ENCODE measurements at regions not wholly inside any gene's neighbourhood (a gene's known extent, or its start where the extent isn't known, plus 50 kb on each side); places are given as distances from the start of the nearest gene placed in this dataset.
"Not testable (repeated sequence)": the region's sequence is repeated elsewhere in the genome, so short reads cannot be mapped to it uniquely, and the experiment has no call there.

GRCh38 chr11:126149759-126150625, 61.5 kb downstream of the RPUSD4 start:
- Histone ChIP-seq H3K4me1 (ENCODE audit: control insufficient read depth in 1 of 2, insufficient read depth in 2 of 2, low read length in 2 of 2) (peaks cover 32% of the 10 kb centered on the region in 2 donors), H3K27ac (ENCODE audit: low read depth, low read length) (no peak overlapping the region), H3K9ac (ENCODE audit: low read depth in 1 of 2, low read length in 2 of 2) (no peak overlapping the region), H3K9me3 (ENCODE audit: control insufficient read depth in 1 of 2, low read length in 2 of 2) (no peaks in the 10 kb centered on the region), H3K4me3 (ENCODE audit: low read depth in 1 of 2, low read length in 2 of 2) (no peak overlapping the region), H3K36me3 (ENCODE audit: control insufficient read depth in 1 of 2, insufficient read depth in 2 of 2, low read length in 2 of 2) (no peaks in the 10 kb centered on the region), H3K27me3 (ENCODE audit: control insufficient read depth in 1 of 2, insufficient read depth in 2 of 2, low read length in 2 of 2) (no peaks in the 10 kb centered on the region)

GRCh38 chr11:126148317-126148716, 63.1 kb downstream of the RPUSD4 start:
- H3K4me1 ChIP-seq (ENCODE audit: control insufficient read depth in 1 of 2, insufficient read depth in 2 of 2, low read length in 2 of 2), result peaks cover 17 to 19% of the 10 kb centered on the region in 2 donors
- H3K27me3 ChIP-seq (ENCODE audit: control insufficient read depth in 1 of 2, insufficient read depth in 2 of 2, low read length in 2 of 2), result no peaks in the 10 kb centered on the region
- H3K36me3 ChIP-seq (ENCODE audit: control insufficient read depth in 1 of 2, insufficient read depth in 2 of 2, low read length in 2 of 2), result no peaks in the 10 kb centered on the region
- H3K27ac ChIP-seq (ENCODE audit: low read depth, low read length), result no peak overlapping the region
- H3K4me3 ChIP-seq (ENCODE audit: low read depth in 1 of 2, low read length in 2 of 2), result no peak overlapping the region
- no peaks in the 10 kb centered on the region for H3K9me3 ChIP-seq (ENCODE audit: control insufficient read depth in 1 of 2, low read length in 2 of 2)
- no peak overlapping the region for H3K9ac ChIP-seq (ENCODE audit: low read depth in 1 of 2, low read length in 2 of 2)

GRCh38 chr11:126147208-126148111, 64.0 kb downstream of the RPUSD4 start:
- H3K4me1 ChIP-seq (ENCODE audit: control insufficient read depth in 1 of 2, insufficient read depth in 2 of 2, low read length in 2 of 2), result peaks cover 13 to 15% of the 10 kb centered on the region in 2 donors
- no peaks in the 10 kb centered on the region for H3K9me3 ChIP-seq (ENCODE audit: control insufficient read depth in 1 of 2, low read length in 2 of 2)
- no peak overlapping the region for H3K27ac ChIP-seq (ENCODE audit: low read depth, low read length)
- H3K36me3 ChIP-seq (ENCODE audit: control insufficient read depth in 1 of 2, insufficient read depth in 2 of 2, low read length in 2 of 2), result no peaks in the 10 kb centered on the region
- H3K27me3 ChIP-seq (ENCODE audit: control insufficient read depth in 1 of 2, insufficient read depth in 2 of 2, low read length in 2 of 2), result no peaks in the 10 kb centered on the region
- H3K4me3 ChIP-seq (ENCODE audit: low read depth in 1 of 2, low read length in 2 of 2), result no peak overlapping the region
- no peak overlapping the region for H3K9ac ChIP-seq (ENCODE audit: low read depth in 1 of 2, low read length in 2 of 2)

GRCh38 chr11:126146454-126147192, 64.8 kb downstream of the RPUSD4 start:
- Histone ChIP-seq H3K27me3 (ENCODE audit: control insufficient read depth in 1 of 2, insufficient read depth in 2 of 2, low read length in 2 of 2) (no peaks in the 10 kb centered on the region), H3K9ac (ENCODE audit: low read depth in 1 of 2, low read length in 2 of 2) (no peak overlapping the region), H3K27ac (ENCODE audit: low read depth, low read length) (no peak overlapping the region), H3K4me1 (ENCODE audit: control insufficient read depth in 1 of 2, insufficient read depth in 2 of 2, low read length in 2 of 2) (peaks cover 13 to 15% of the 10 kb centered on the region in 2 donors), H3K4me3 (ENCODE audit: low read depth in 1 of 2, low read length in 2 of 2) (no peak overlapping the region), H3K36me3 (ENCODE audit: control insufficient read depth in 1 of 2, insufficient read depth in 2 of 2, low read length in 2 of 2) (no peaks in the 10 kb centered on the region), H3K9me3 (ENCODE audit: control insufficient read depth in 1 of 2, low read length in 2 of 2) (no peaks in the 10 kb centered on the region)

- Histone ChIP-seq H3K36me3 (ENCODE audit: control insufficient read depth in 1 of 2, insufficient read depth in 2 of 2, low read length in 2 of 2) (no peaks in the 10 kb centered on the region), H3K4me1 (ENCODE audit: control insufficient read depth in 1 of 2, insufficient read depth in 2 of 2, low read length in 2 of 2) (peaks cover 13 to 20% of the 10 kb centered on the region in 2 donors), H3K9me3 (ENCODE audit: control insufficient read depth in 1 of 2, low read length in 2 of 2) (no peaks in the 10 kb centered on the region), H3K27me3 (ENCODE audit: control insufficient read depth in 1 of 2, insufficient read depth in 2 of 2, low read length in 2 of 2) (peaks cover 0 to 5% of the 10 kb centered on the region in 2 donors), H3K9ac (ENCODE audit: low read depth in 1 of 2, low read length in 2 of 2) (no peak overlapping the region), H3K27ac (ENCODE audit: low read depth, low read length) (no peak overlapping the region), H3K4me3 (ENCODE audit: low read depth in 1 of 2, low read length in 2 of 2) (no peak overlapping the region)
These were observed 65.5 kb downstream of the RPUSD4 start for GRCh38 chr11:126145954-126146353.

GRCh38 chr11:126143491-126143890, 68.0 kb downstream of the RPUSD4 start:
- not testable (repeated sequence) for H3K4me3 ChIP-seq (ENCODE audit: low read depth in 1 of 2, low read length in 2 of 2); H3K9ac ChIP-seq (ENCODE audit: low read depth in 1 of 2, low read length in 2 of 2); H3K27ac ChIP-seq (ENCODE audit: low read depth, low read length); H3K27me3 ChIP-seq (ENCODE audit: control insufficient read depth in 1 of 2, insufficient read depth in 2 of 2, low read length in 2 of 2); H3K9me3 ChIP-seq (ENCODE audit: control insufficient read depth in 1 of 2, low read length in 2 of 2); H3K36me3 ChIP-seq (ENCODE audit: control insufficient read depth in 1 of 2, insufficient read depth in 2 of 2, low read length in 2 of 2)
- peaks cover 9 to 26% of the 10 kb centered on the region in 2 donors for H3K4me1 ChIP-seq (ENCODE audit: control insufficient read depth in 1 of 2, insufficient read depth in 2 of 2, low read length in 2 of 2)

GRCh38 chr11:126140926-126141280, 70.5 kb downstream of the RPUSD4 start:
- H3K9ac ChIP-seq (ENCODE audit: low read depth in 1 of 2, low read length in 2 of 2), result no peak overlapping the region
- peaks cover 0 to 8% of the 10 kb centered on the region in 2 donors for H3K27me3 ChIP-seq (ENCODE audit: control insufficient read depth in 1 of 2, insufficient read depth in 2 of 2, low read length in 2 of 2)
- H3K27ac ChIP-seq (ENCODE audit: low read depth, low read length), result no peak overlapping the region
- no peak overlapping the region for H3K4me3 ChIP-seq (ENCODE audit: low read depth in 1 of 2, low read length in 2 of 2)
- no peaks in the 10 kb centered on the region for H3K36me3 ChIP-seq (ENCODE audit: control insufficient read depth in 1 of 2, insufficient read depth in 2 of 2, low read length in 2 of 2)
- no peaks in the 10 kb centered on the region for H3K9me3 ChIP-seq (ENCODE audit: control insufficient read depth in 1 of 2, low read length in 2 of 2)
- H3K4me1 ChIP-seq (ENCODE audit: control insufficient read depth in 1 of 2, insufficient read depth in 2 of 2, low read length in 2 of 2), result peaks cover 0 to 15% of the 10 kb centered on the region in 2 donors

- no peaks in the 10 kb centered on the region for H3K36me3 ChIP-seq (ENCODE audit: control insufficient read depth in 1 of 2, insufficient read depth in 2 of 2, low read length in 2 of 2)
- H3K4me3 ChIP-seq (ENCODE audit: low read depth in 1 of 2, low read length in 2 of 2), result no peak overlapping the region
- H3K27me3 ChIP-seq (ENCODE audit: control insufficient read depth in 1 of 2, insufficient read depth in 2 of 2, low read length in 2 of 2), result peaks cover 0 to 8% of the 10 kb centered on the region in 2 donors
- H3K4me1 ChIP-seq (ENCODE audit: control insufficient read depth in 1 of 2, insufficient read depth in 2 of 2, low read length in 2 of 2), result peaks cover under 1 to 17% of the 10 kb centered on the region in 2 donors
- H3K9ac ChIP-seq (ENCODE audit: low read depth in 1 of 2, low read length in 2 of 2), result no peak overlapping the region
- H3K27ac ChIP-seq (ENCODE audit: low read depth, low read length), result no peak overlapping the region
- H3K9me3 ChIP-seq (ENCODE audit: control insufficient read depth in 1 of 2, low read length in 2 of 2), result no peaks in the 10 kb centered on the region
These were observed 71.1 kb downstream of the RPUSD4 start for GRCh38 chr11:126140201-126140925.
